ENCODE measurements at regions not wholly inside any gene's neighbourhood (a gene's known extent, or its start where the extent isn't known, plus 50 kb on each side); places are given as distances from the start of the nearest gene placed in this dataset.

GRCh38 chr12:74418573-74418972, 119.1 kb upstream of the ATXN7L3B start:
- TF ChIP-seq, protein P1, sequence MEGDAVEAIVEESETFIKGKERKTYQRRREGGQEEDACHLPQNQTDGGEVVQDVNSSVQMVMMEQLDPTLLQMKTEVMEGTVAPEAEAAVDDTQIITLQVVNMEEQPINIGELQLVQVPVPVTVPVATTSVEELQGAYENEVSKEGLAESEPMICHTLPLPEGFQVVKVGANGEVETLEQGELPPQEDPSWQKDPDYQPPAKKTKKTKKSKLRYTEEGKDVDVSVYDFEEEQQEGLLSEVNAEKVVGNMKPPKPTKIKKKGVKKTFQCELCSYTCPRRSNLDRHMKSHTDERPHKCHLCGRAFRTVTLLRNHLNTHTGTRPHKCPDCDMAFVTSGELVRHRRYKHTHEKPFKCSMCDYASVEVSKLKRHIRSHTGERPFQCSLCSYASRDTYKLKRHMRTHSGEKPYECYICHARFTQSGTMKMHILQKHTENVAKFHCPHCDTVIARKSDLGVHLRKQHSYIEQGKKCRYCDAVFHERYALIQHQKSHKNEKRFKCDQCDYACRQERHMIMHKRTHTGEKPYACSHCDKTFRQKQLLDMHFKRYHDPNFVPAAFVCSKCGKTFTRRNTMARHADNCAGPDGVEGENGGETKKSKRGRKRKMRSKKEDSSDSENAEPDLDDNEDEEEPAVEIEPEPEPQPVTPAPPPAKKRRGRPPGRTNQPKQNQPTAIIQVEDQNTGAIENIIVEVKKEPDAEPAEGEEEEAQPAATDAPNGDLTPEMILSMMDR (IDR thresholded peaks at IDR 0.05) = no peak

GRCh38 chr12:74424778-74425177, 112.9 kb upstream of the ATXN7L3B start:
- TF ChIP-seq, protein P1 (IDR thresholded peaks at IDR 0.05) = no peak

GRCh38 chr12:74426091-74426490, 111.5 kb upstream of the ATXN7L3B start:
- TF ChIP-seq, protein P1 (IDR thresholded peaks at IDR 0.05) = no peak

- TF ChIP-seq, protein P1 (IDR thresholded peaks at IDR 0.05) = no peak
Observed at GRCh38 chr12:74429535-74429934, 108.1 kb upstream of the ATXN7L3B start.

DNA sequence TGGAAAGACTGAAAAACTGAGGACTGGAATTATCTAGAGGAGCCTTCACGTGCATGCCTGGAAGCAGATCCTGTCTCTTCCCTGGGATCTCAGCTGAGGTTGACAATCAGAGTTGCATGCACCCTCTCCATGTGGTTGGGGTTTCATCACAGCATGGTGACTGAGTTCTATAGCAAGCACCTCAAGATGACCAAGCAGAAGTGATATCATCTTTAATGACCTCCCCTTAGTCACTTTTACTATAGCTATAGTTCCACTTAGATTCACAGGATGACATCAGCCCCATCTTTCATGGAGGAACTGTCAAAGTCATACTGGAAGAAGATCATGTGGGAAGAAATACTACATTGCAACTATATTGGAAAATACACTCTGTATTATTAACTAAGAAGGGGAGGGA, 105.8 kb upstream of the ATXN7L3B start:
- TF ChIP-seq, protein P1 (IDR thresholded peaks at IDR 0.05) = no peak

DNA sequence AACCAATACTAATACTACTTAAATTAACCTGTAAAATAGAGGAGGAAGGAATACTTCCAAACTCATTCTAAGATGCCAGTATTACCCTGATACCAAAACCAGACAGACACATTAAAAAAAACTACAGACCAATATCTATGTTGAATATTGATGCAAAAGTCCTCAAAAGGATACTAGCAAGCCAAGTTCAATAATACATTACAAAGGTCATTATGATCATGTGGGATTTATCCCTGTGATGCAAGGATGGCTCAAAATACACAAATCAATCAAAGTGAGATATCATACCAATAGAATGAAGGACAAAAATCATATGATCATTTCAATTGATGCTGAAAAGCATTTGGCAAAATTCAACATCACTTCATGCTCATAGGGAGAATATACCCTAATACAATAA, 97.2 kb upstream of the ATXN7L3B start:
- TF ChIP-seq, protein P1 (IDR thresholded peaks at IDR 0.05) = no peak

DNA sequence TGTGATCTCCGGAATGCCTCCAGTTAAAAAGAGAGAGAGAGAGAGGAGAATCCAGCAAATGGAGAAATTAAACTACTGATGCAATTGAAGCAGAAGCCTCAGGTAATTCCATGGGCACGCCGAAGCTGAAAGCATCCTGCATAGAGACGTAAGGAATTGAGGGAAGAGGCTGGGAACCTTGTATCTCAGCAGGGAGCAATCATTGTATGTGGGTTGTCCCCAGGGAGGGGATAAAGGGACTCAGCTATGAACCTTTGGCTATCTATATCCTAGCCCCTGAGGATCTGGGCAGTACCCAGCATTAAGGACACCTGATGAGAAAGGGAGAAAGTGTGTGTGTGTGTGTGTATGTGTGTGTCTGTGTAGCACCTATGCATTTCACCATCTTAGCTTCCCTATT, 95.8 kb upstream of the ATXN7L3B start:
- TF ChIP-seq, protein P1 (IDR thresholded peaks at IDR 0.05) = no peak

- TF ChIP-seq, protein P1 (IDR thresholded peaks at IDR 0.05) = no peak
Observed at GRCh38 chr12:74446466-74446865, 91.2 kb upstream of the ATXN7L3B start.
